ENCODE measurements at regions not wholly inside any gene's neighbourhood (a gene's known extent, or its start where the extent isn't known, plus 50 kb on each side); places are given as distances from the start of the nearest gene placed in this dataset.

- Histone ChIP-seq H2AFZ (ENCODE audit: insufficient read depth, low read depth, low read length, poor library complexity, severe bottlenecking) (no peak overlapping the region), H3K27ac (ENCODE audit: low read length in 2 of 2) (no peak overlapping the region), H3K4me2 (replicated peaks; ENCODE audit: low read depth, low read length, poor library complexity, severe bottlenecking) (peak overlapping the region; percentile 18), H3K9ac (ENCODE audit: low read length) (no peak overlapping the region), H3K4me3 (ENCODE audit: control extremely low read depth in 1 of 5, extremely low read depth in 1 of 5, insufficient read depth in 1 of 5, low read depth in 2 of 5, low read length in 4 of 5) (no peak overlapping the region), H3K79me2 (ENCODE audit: control insufficient read depth, insufficient read depth, low read length) (no peaks in the 10 kb centered on the region), H3K36me3 (replicated peaks in 1 of 2; ENCODE audit: control extremely low read depth in 1 of 2, control insufficient read depth in 1 of 2, extremely low read depth in 1 of 2, insufficient read depth in 2 of 2, low read length in 1 of 2) (no peaks in the 10 kb centered on the region), H3K27me3 (replicated peaks in 1 of 4; ENCODE audit: control extremely low read depth in 1 of 4, control insufficient read depth in 3 of 4, insufficient read depth in 4 of 4, low read length in 3 of 4) (no peaks in the 10 kb centered on the region), H3K4me1 (ENCODE audit: control insufficient read depth in 2 of 2, insufficient read depth in 2 of 2, low read length in 2 of 2) (peaks cover 11 to 13% of the 10 kb centered on the region in 2 donors), H3K9me3 (ENCODE audit: control extremely low read depth in 1 of 3, control insufficient read depth in 2 of 3, insufficient read depth in 1 of 3, low read length in 2 of 3) (peaks cover 0 to 9% (median 0%) of the 10 kb centered on the region in 3 donors), H4K20me1 (ENCODE audit: control insufficient read depth, insufficient read depth, low read length, poor library complexity, severe bottlenecking) (no peaks in the 10 kb centered on the region)
- no peak for TF ChIP-seq CTCF (IDR thresholded peaks at IDR 0.05)
- intact Hi-C loops (cut with micrococcal nuclease), result no loop called here
- ATAC-seq (ENCODE audit: low read depth) (no peak), DNase-seq (peak; percentile 12)
- WGBS (ENCODE audit: insufficient coverage), result no CpG with 5 or more reads among the region's 4 CpGs
- Mint-ChIP-seq H3K9me3 (ENCODE audit: insufficient read depth) (no peaks in the 10 kb centered on the region), H3K4me1 (peaks cover 18% of the 10 kb centered on the region), H3K27ac (no peak overlapping the region), H3K4me3 (no peak overlapping the region), H3K27me3 (no peaks in the 10 kb centered on the region)
- POLR2A ChIA-PET, result no interaction called here
- CTCF ChIA-PET, result no interaction called here
Observed at GRCh38 chr5:163832155-163832554, 326.7 kb downstream of the MAT2B start.

- Mint-ChIP-seq H3K27ac (no peak overlapping the region), H3K9me3 (ENCODE audit: insufficient read depth) (no peaks in the 10 kb centered on the region), H3K27me3 (no peaks in the 10 kb centered on the region), H3K4me3 (no peak overlapping the region), H3K4me1 (peaks cover 6% of the 10 kb centered on the region)
- no peak overlapping the region for H3K4me2 ChIP-seq (replicated peaks; ENCODE audit: low read depth, low read length, poor library complexity, severe bottlenecking)
- WGBS (ENCODE audit: insufficient coverage), result no CpG with 5 or more reads among the region's 1 CpG
- no peak overlapping the region for H3K9ac ChIP-seq (ENCODE audit: low read length)
- no peak overlapping the region for H3K4me3 ChIP-seq (ENCODE audit: control extremely low read depth in 1 of 5, extremely low read depth in 1 of 5, insufficient read depth in 1 of 5, low read depth in 2 of 5, low read length in 4 of 5)
- intact Hi-C loops (cut with micrococcal nuclease), result no loop called here
- no peaks in the 10 kb centered on the region for H3K27me3 ChIP-seq (replicated peaks in 1 of 4; ENCODE audit: control extremely low read depth in 1 of 4, control insufficient read depth in 3 of 4, insufficient read depth in 4 of 4, low read length in 3 of 4)
- peaks cover 0 to 6% (median 2%) of the 10 kb centered on the region in 3 donors for H3K9me3 ChIP-seq (ENCODE audit: control extremely low read depth in 1 of 3, control insufficient read depth in 2 of 3, insufficient read depth in 1 of 3, low read length in 2 of 3)
- ATAC-seq (ENCODE audit: low read depth), result no peak
- TF ChIP-seq EZH2 (IDR thresholded peaks at IDR 0.05; ENCODE audit: borderline replicate concordance, insufficient read depth, low read depth, low read length, poor library complexity, severe bottlenecking) (no peak), CTCF (IDR thresholded peaks at IDR 0.05) (no peak)
- POLR2A ChIA-PET, result no interaction called here
- H4K20me1 ChIP-seq (ENCODE audit: control insufficient read depth, insufficient read depth, low read length, poor library complexity, severe bottlenecking), result no peaks in the 10 kb centered on the region
- no peaks in the 10 kb centered on the region for H3K4me1 ChIP-seq (ENCODE audit: control insufficient read depth in 2 of 2, insufficient read depth in 2 of 2, low read length in 2 of 2)
- H3K27ac ChIP-seq (ENCODE audit: low read length in 2 of 2), result no peak overlapping the region
- CTCF ChIA-PET, result no interaction called here
- H3K36me3 ChIP-seq (replicated peaks in 1 of 2; ENCODE audit: control extremely low read depth in 1 of 2, control insufficient read depth in 1 of 2, extremely low read depth in 1 of 2, insufficient read depth in 2 of 2, low read length in 1 of 2), result no peaks in the 10 kb centered on the region
- no peak overlapping the region for H2AFZ ChIP-seq (ENCODE audit: insufficient read depth, low read depth, low read length, poor library complexity, severe bottlenecking)
- no peak for DNase-seq
- H3K79me2 ChIP-seq (ENCODE audit: control insufficient read depth, insufficient read depth, low read length), result no peaks in the 10 kb centered on the region
Observed at GRCh38 chr5:163838738-163839137, 333.3 kb downstream of the MAT2B start.
